T-helper 1 cell treated with Interleukin-12 subunit alpha and Interleukin-12 subunit beta and Interleukin-4 antibody, amounts not matched to agents 30 μg/mL and 1 μg/mL, for 36 hours (primary cell): ENCODE measurements at regions not wholly inside any gene's neighbourhood (a gene's known extent, or its start where the extent isn't known, plus 50 kb on each side); places are given as distances from the start of the nearest gene placed in this dataset.

ENCODE experiments used
- H3K27ac Mint-ChIP-seq: one replicate; pipeline ENCODE4 v1.8.0; 2021; ENCODE audit warnings: mild to moderate bottlenecking, mixed read lengths
- H3K27me3 Mint-ChIP-seq: one replicate; pipeline ENCODE4 v1.8.0; 2021; ENCODE audit warnings: low read depth, mixed read lengths
- H3K36me3 Mint-ChIP-seq: one replicate; pipeline ENCODE4 v1.8.0; 2021; ENCODE audit warnings: low read depth, mixed read lengths
- H3K4me1 Mint-ChIP-seq: one replicate; pipeline ENCODE4 v1.8.0; 2021; ENCODE audit warnings: low read depth, mixed read lengths
- H3K4me3 Mint-ChIP-seq: one replicate; pipeline ENCODE4 v1.8.0; 2021; ENCODE audit warnings: mild to moderate bottlenecking, moderate library complexity, mixed read lengths
- H3K9me3 Mint-ChIP-seq: one replicate; pipeline ENCODE4 v1.8.0; 2021; ENCODE audit warnings: mixed read lengths

- Mint-ChIP-seq H3K9me3 (no peaks in the 10 kb centered on the region), H3K36me3 (no peaks in the 10 kb centered on the region), H3K4me1 (no peaks in the 10 kb centered on the region), H3K27ac (no peak overlapping the region), H3K27me3 (no peaks in the 10 kb centered on the region), H3K4me3 (no peak overlapping the region)
Measured at GRCh38 chr18:55647331-55647730, 59.3 kb upstream of the TCF4 start.

GRCh38 chr18:55642191-55642590, 54.2 kb upstream of the TCF4 start:
- Mint-ChIP-seq H3K4me3 (no peak overlapping the region), H3K36me3 (no peaks in the 10 kb centered on the region), H3K27ac (no peak overlapping the region), H3K27me3 (no peaks in the 10 kb centered on the region), H3K4me1 (no peaks in the 10 kb centered on the region), H3K9me3 (no peaks in the 10 kb centered on the region)

GRCh38 chr18:55641486-55641885, 53.5 kb upstream of the TCF4 start:
- H3K4me3 Mint-ChIP-seq, result no peak overlapping the region
- H3K4me1 Mint-ChIP-seq, result no peaks in the 10 kb centered on the region
- peak overlapping the region; percentile 31 for H3K27ac Mint-ChIP-seq
- H3K9me3 Mint-ChIP-seq, result no peaks in the 10 kb centered on the region
- H3K36me3 Mint-ChIP-seq, result no peaks in the 10 kb centered on the region
- H3K27me3 Mint-ChIP-seq, result no peaks in the 10 kb centered on the region
